WI38 (cell line): ENCODE measurements at regions not wholly inside any gene's neighbourhood (a gene's known extent, or its start where the extent isn't known, plus 50 kb on each side); places are given as distances from the start of the nearest gene placed in this dataset.

Source experiments
- H3K4me3 ChIP-seq: 2 replicates; pipeline ENCODE4 v1.5.1; 2011; ENCODE audit warnings: low read depth, mild to moderate bottlenecking, control low read depth, low read length
- TF ChIP-seq, protein P1 (sequence below): IDR thresholded peaks from 2 replicates; pipeline ENCODE4 v1.5.1; 2012; ENCODE audit warnings: low read depth, mild to moderate bottlenecking, control low read depth, low read length

- TF ChIP-seq, protein P1, sequence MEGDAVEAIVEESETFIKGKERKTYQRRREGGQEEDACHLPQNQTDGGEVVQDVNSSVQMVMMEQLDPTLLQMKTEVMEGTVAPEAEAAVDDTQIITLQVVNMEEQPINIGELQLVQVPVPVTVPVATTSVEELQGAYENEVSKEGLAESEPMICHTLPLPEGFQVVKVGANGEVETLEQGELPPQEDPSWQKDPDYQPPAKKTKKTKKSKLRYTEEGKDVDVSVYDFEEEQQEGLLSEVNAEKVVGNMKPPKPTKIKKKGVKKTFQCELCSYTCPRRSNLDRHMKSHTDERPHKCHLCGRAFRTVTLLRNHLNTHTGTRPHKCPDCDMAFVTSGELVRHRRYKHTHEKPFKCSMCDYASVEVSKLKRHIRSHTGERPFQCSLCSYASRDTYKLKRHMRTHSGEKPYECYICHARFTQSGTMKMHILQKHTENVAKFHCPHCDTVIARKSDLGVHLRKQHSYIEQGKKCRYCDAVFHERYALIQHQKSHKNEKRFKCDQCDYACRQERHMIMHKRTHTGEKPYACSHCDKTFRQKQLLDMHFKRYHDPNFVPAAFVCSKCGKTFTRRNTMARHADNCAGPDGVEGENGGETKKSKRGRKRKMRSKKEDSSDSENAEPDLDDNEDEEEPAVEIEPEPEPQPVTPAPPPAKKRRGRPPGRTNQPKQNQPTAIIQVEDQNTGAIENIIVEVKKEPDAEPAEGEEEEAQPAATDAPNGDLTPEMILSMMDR = no peak
- H3K4me3 ChIP-seq = no peak overlapping the region
These were observed 218.7 kb downstream of the ZIC4 start for GRCh38 chr3:147187687-147188086.

- TF ChIP-seq, protein P1 = no peak
- no peak overlapping the region for H3K4me3 ChIP-seq
These were observed 220.6 kb downstream of the ZIC4 start for GRCh38 chr3:147185781-147186180.

DNA sequence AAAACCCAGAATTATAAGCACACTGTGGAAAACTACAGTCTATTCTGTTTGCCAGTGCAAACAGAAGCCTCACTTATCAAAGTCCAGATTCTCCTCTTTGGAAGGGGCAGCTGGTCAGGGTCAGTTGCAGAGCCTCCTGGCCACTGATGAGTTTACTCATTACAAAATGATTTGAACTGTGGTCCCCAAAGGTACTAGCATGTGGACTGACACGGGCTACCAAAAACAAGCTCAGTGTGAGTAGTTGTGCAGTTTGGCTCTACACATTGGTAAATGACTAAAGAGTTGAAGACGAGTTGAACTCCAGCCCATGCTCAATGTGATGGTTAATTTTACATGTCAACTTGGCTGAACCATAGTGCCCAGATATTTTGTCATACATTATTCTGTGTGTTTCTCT lies 221.5 kb downstream of the ZIC4 start:
- TF ChIP-seq, protein P1 = no peak
- no peak overlapping the region for H3K4me3 ChIP-seq

GRCh38 chr3:147173257-147173656 lies 233.1 kb downstream of the ZIC4 start:
- TF ChIP-seq, protein P1 = no peak
- H3K4me3 ChIP-seq = no peak overlapping the region

DNA sequence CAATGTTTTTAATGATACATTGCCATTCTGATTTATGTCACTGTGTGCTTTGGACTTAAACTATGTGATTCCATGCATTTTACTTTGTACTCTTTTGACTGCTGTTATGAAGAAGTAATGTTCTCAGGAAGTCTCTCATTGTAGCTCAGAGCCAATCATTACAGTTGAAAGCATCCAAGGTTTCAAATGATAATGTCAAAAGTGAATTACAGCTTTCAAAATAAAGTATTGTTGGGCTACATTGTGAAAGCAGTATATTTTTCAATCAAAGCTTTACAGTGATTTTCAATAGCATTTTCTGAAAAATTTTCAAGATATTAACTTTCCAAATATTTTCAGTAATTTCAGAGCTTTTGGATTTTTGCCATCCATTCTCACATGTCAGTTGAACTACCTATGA lies 243.6 kb downstream of the ZIC4 start:
- no peak overlapping the region for H3K4me3 ChIP-seq
- TF ChIP-seq, protein P1 = no peak

GRCh38 chr3:147161833-147162232 lies 244.5 kb downstream of the ZIC4 start:
- no peak overlapping the region for H3K4me3 ChIP-seq
- TF ChIP-seq, protein P1 = no peak

GRCh38 chr3:147160984-147161383 lies 245.4 kb downstream of the ZIC4 start:
- no peak overlapping the region for H3K4me3 ChIP-seq
- TF ChIP-seq, protein P1 = no peak
